GM12891 (cell line): ENCODE measurements at regions not wholly inside any gene's neighbourhood (a gene's known extent, or its start where the extent isn't known, plus 50 kb on each side); places are given as distances from the start of the nearest gene placed in this dataset.

Experiments used
- POLR2AphosphoS5 ChIP-seq: IDR thresholded peaks from 2 replicates; pipeline ENCODE4 v1.6.1; 2011; ENCODE audit warnings: low read depth, low read length, control low read depth
- TAF1 ChIP-seq: IDR thresholded peaks from 2 replicates; pipeline ENCODE4 v1.6.1; 2011; ENCODE audit warnings: low read depth, low read length, control low read depth

GRCh38 chr1:95643071-95643470 lies 409.1 kb downstream of the RWDD3 start:
- TF ChIP-seq TAF1 (no peak), POLR2AphosphoS5 (no peak)
